Panc1 (cell line): ENCODE measurements at regions not wholly inside any gene's neighbourhood (a gene's known extent, or its start where the extent isn't known, plus 50 kb on each side); places are given as distances from the start of the nearest gene placed in this dataset.
"Not testable (repeated sequence)": the region's sequence is repeated elsewhere in the genome, so short reads cannot be mapped to it uniquely, and the experiment has no call there.

Experiments used
- ATAC-seq: fragments of 200-7000 bp; cut with Tn5 transposase; 2 replicates; pipeline ENCODE4 v1.9.1; 2020; ENCODE audit warnings: mild to moderate bottlenecking, moderate library complexity
- BruUV-seq: library from RNA; stranded (reverse); fragments of 400-500 nt; replicated peaks from 2 replicates; lab custom pipeline; 2021; lab: Mats Ljungman, UMichigan
- CTCF ChIA-PET: fragments of 300-600 bp; sonication (Branson Sonifier 250); formaldehyde crosslinking; loops from one replicate; lab custom pipeline; 2022; ENCODE audit warnings: antibody characterized with exemption; lab: Charles Lee
- POLR2A ChIA-PET: fragments of 300-600 bp; sonication (Branson Sonifier 250); formaldehyde crosslinking; loops from one replicate; lab custom pipeline; 2022; ENCODE audit warnings: antibody characterized with exemption; lab: Charles Lee
- DNase-seq: peaks from one replicate; pipeline ENCODE4 v3.0.0-alpha.2; 2010; ENCODE audit warnings: low read depth, low spot score
- H3K27ac ChIP-seq: 2 replicates; pipeline ENCODE4 v1.5.1; 2011; ENCODE audit warnings: mild to moderate bottlenecking, low read length, inconsistent platforms
- H3K27me3 ChIP-seq: fragments of 200-500 bp; sonication (Bioruptor generic); 2 replicates; pipeline ENCODE4 v1.6.0; 2014; ENCODE audit warnings: low read length, inconsistent platforms; ENCODE audit not compliant: control insufficient read depth, insufficient read depth
- H3K36me3 ChIP-seq: fragments of 200-500 bp; sonication (Bioruptor generic); 2 replicates; pipeline ENCODE4 v1.5.1; 2014; ENCODE audit warnings: inconsistent platforms, mild to moderate bottlenecking, low read length, moderate library complexity; ENCODE audit not compliant: control insufficient read depth, insufficient read depth
- H3K4me1 ChIP-seq: 2 replicates; pipeline ENCODE4 v1.5.1; 2011; ENCODE audit warnings: inconsistent platforms, mild to moderate bottlenecking, low read length, moderate library complexity; ENCODE audit not compliant: control insufficient read depth, insufficient read depth
- H3K4me3 ChIP-seq, 2 experiments: 2 replicates each; pipeline ENCODE4 v1.5.1; 2011 to 2012; ENCODE audit warnings: low read depth in 2 of 2, low read length in 2 of 2, mild to moderate bottlenecking in 2 of 2, inconsistent platforms in 1 of 2, moderate library complexity in 1 of 2
- H3K9me3 ChIP-seq: fragments of 200-500 bp; sonication (Bioruptor generic); 2 replicates; pipeline ENCODE4 v1.5.1; 2014; ENCODE audit warnings: low read depth, mild to moderate bottlenecking, inconsistent platforms, low read length, moderate library complexity; ENCODE audit not compliant: control insufficient read depth, insufficient read depth
- POLR2AphosphoS5 ChIP-seq: IDR thresholded peaks from 2 replicates; pipeline ENCODE4 v1.6.1; 2012; ENCODE audit warnings: mild to moderate bottlenecking, low read depth, low read length, moderate library complexity
- SIN3A ChIP-seq: IDR thresholded peaks from 2 replicates; pipeline ENCODE4 v1.6.1; 2012; ENCODE audit warnings: low read depth, mild to moderate bottlenecking, low read length, moderate library complexity, borderline replicate concordance; ENCODE audit not compliant: insufficient read depth
- TCF7L2 ChIP-seq: IDR thresholded peaks from 2 replicates; pipeline ENCODE4 v1.6.1; 2011; ENCODE audit warnings: mild to moderate bottlenecking, low read depth, low read length, inconsistent platforms
- in situ Hi-C: cut with HindIII; loops from 2 replicates; pipeline ENCODE4 v1.10.0; 2016; ENCODE audit warnings: low sequenced_read_pairs, low pct_unique_long_range_greater_than_20kb
- intact Hi-C: fragments of 100-400 bp; cut with micrococcal nuclease; formaldehyde crosslinking; loops from one replicate; pipeline ENCODE4 v1.10.0; 2022; ENCODE audit not compliant: unreplicated experiment
- TF ChIP-seq, protein P1 (sequence below), 2 experiments: IDR thresholded peaks; 2 replicates each; pipeline ENCODE4 v1.6.1; 2011 to 2012; ENCODE audit warnings: low read depth in 2 of 2, control low read depth in 1 of 2, low read length in 1 of 2, mild to moderate bottlenecking in 1 of 2, moderate library complexity in 1 of 2; ENCODE audit not compliant: insufficient read depth in 1 of 2
- TF ChIP-seq, protein P2 (sequence below): fragments of 450-650 bp; IDR thresholded peaks from 2 replicates; pipeline ENCODE4 v1.5.1; 2017; ENCODE audit warnings: mild to moderate bottlenecking

DNA sequence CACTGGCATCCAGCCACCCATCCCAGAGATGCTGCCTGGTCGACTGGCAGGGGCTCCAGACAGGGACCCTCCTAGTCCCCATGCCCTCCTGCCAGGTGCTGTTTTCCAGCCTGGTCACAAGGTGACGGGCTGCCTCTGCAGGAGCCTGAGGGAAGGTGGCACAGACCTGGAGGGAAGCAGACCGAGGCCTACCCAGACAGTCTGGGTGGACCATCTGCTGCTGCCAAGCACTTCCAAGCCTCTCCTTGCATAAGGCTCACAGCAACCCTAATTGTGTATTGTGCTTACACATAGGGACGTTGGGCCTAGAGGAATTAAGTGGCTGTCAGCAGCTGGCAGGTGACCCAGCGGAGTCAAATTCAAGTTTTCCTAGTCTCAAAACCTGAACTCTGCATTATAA, 90.1 kb upstream of the KCNJ18 start:
- H3K4me3 ChIP-seq, result no peak overlapping the region
- no peak overlapping the region for H3K27ac ChIP-seq
- DNase-seq (no peak), ATAC-seq (no peak)
- no peaks in the 10 kb centered on the region for H3K4me1 ChIP-seq
- in situ Hi-C loops, result no loop called here
- BruUV-seq, result no TSS peak
- no peaks in the 10 kb centered on the region for H3K36me3 ChIP-seq
- ChIA-PET POLR2A (no interaction called here), CTCF (no interaction called here)
- intact Hi-C loops, result no loop called here
- TF ChIP-seq POLR2AphosphoS5 (no peak), TCF7L2 (no peak), SIN3A (no peak)
- TF ChIP-seq, protein P1, sequence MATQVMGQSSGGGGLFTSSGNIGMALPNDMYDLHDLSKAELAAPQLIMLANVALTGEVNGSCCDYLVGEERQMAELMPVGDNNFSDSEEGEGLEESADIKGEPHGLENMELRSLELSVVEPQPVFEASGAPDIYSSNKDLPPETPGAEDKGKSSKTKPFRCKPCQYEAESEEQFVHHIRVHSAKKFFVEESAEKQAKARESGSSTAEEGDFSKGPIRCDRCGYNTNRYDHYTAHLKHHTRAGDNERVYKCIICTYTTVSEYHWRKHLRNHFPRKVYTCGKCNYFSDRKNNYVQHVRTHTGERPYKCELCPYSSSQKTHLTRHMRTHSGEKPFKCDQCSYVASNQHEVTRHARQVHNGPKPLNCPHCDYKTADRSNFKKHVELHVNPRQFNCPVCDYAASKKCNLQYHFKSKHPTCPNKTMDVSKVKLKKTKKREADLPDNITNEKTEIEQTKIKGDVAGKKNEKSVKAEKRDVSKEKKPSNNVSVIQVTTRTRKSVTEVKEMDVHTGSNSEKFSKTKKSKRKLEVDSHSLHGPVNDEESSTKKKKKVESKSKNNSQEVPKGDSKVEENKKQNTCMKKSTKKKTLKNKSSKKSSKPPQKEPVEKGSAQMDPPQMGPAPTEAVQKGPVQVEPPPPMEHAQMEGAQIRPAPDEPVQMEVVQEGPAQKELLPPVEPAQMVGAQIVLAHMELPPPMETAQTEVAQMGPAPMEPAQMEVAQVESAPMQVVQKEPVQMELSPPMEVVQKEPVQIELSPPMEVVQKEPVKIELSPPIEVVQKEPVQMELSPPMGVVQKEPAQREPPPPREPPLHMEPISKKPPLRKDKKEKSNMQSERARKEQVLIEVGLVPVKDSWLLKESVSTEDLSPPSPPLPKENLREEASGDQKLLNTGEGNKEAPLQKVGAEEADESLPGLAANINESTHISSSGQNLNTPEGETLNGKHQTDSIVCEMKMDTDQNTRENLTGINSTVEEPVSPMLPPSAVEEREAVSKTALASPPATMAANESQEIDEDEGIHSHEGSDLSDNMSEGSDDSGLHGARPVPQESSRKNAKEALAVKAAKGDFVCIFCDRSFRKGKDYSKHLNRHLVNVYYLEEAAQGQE (IDR thresholded peaks at IDR 0.05; ENCODE audit: insufficient read depth in 1 of 2, low read depth in 2 of 2, low read length in 1 of 2), result no peak
- TF ChIP-seq, protein P2, sequence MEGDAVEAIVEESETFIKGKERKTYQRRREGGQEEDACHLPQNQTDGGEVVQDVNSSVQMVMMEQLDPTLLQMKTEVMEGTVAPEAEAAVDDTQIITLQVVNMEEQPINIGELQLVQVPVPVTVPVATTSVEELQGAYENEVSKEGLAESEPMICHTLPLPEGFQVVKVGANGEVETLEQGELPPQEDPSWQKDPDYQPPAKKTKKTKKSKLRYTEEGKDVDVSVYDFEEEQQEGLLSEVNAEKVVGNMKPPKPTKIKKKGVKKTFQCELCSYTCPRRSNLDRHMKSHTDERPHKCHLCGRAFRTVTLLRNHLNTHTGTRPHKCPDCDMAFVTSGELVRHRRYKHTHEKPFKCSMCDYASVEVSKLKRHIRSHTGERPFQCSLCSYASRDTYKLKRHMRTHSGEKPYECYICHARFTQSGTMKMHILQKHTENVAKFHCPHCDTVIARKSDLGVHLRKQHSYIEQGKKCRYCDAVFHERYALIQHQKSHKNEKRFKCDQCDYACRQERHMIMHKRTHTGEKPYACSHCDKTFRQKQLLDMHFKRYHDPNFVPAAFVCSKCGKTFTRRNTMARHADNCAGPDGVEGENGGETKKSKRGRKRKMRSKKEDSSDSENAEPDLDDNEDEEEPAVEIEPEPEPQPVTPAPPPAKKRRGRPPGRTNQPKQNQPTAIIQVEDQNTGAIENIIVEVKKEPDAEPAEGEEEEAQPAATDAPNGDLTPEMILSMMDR, result no peak
- H3K9me3 ChIP-seq, result no peaks in the 10 kb centered on the region
- no peaks in the 10 kb centered on the region for H3K27me3 ChIP-seq

DNA sequence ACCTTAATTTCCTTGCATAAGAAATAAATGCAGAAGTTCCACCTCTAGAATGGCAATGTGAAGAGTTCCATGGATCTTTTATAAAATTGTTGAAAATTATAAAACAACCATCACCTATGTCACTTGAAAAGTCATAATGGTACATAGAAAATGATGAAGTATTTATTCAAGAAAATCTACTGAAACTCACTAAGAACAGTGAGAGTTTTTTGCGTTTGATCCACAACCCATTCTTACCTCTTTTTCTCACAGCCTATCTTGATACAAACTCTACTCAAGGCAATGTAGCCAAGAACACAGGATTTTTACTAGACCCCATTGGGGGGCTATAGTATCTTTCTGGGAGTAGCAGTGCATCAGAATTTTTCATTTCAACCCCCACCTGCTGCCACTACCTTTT, 89.0 kb upstream of the KCNJ18 start:
- POLR2A ChIA-PET, H3K4me1 ChIP-seq, intact Hi-C loops, BruUV-seq, CTCF ChIA-PET, DNase-seq, H3K4me3 ChIP-seq, ATAC-seq, H3K27me3 ChIP-seq, H3K27ac ChIP-seq, H3K36me3 ChIP-seq, H3K9me3 ChIP-seq, in situ Hi-C loops: not testable (repeated sequence)

DNA sequence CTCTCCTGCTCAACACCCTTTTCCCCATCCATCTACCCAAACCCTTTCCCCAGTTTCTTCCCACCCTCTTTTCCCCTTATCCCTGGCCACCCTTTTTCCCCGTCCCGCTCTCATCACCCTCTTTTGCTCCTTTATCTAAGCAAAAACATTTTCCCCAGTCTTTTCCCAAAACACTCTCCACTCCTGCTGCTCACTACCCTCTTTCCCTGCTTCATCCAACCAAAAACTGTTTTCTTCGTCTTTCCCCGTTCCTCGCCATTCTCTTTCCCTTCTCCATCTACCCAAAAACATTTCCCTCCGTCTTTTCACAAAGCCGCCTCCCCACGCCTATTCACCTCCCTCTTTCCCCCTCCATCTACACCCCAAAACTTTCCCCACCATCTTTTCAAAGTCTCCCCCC, 80.9 kb upstream of the KCNJ18 start:
- CTCF ChIA-PET, POLR2A ChIA-PET, intact Hi-C loops, in situ Hi-C loops, H3K4me1 ChIP-seq, H3K4me3 ChIP-seq, DNase-seq, H3K9me3 ChIP-seq, H3K27me3 ChIP-seq, ATAC-seq, H3K27ac ChIP-seq, H3K36me3 ChIP-seq, BruUV-seq: not testable (repeated sequence)

DNA sequence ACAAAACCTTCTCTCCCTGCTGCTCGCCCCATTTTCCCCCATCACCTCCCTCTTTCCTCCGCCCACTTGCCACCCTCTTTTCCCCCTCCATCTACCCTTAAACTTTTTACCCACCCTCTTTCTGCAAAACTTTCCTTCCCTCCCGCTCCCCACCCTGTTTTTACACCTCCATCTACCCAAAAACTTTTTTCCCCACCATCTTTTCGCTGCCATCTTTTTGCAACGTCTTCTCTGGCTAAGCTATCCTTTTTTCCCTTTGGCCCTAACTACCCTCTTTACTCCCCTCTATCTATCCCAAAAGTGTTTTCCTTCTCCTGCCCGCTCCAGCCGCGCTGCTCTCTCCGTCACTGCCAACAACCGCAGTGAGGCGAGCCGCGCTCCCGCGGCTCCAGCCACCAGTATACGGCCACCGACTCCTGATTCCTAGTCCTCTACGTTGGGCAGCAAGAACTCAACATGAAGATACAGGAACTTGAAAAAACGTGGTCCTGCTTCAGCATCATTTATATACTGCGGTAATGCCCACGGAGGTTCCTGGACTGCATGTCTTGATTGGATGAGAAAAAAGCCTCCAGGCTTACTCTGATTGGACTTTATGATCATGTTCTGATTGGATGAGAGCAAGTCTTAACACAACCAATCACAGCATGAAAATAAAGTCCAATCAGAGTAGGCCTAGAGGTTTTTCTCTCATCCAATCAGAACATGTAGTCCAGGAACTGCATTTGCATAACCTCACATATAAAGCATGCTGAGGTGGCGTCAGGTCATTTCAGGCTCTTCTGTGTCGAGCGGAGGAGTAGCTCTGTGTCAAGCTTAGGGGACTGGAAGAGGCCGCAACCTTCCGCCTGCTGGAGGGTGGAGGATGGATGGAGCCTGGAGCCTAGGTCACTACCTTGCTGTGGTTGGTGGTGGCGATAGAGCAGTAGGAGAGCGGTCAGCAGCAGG, 79.9 kb upstream of the KCNJ18 start:
- intact Hi-C loops, H3K36me3 ChIP-seq, ATAC-seq, H3K27me3 ChIP-seq, BruUV-seq, H3K4me1 ChIP-seq, in situ Hi-C loops, H3K9me3 ChIP-seq, H3K27ac ChIP-seq, DNase-seq, CTCF ChIA-PET, H3K4me3 ChIP-seq, POLR2A ChIA-PET: not testable (repeated sequence)
